H1 (cell line): ENCODE measurements at regions not wholly inside any gene's neighbourhood (a gene's known extent, or its start where the extent isn't known, plus 50 kb on each side); places are given as distances from the start of the nearest gene placed in this dataset.

Source experiments
- ASH2L ChIP-seq: fragments of 200-600, 300-600 bp; sonication (generic); IDR thresholded peaks from one replicate; pipeline ENCODE4 v1.7.1; 2017; ENCODE audit warnings: low read length
- CEBPB ChIP-seq: IDR thresholded peaks from 2 replicates; pipeline ENCODE4 v1.6.1; 2012; ENCODE audit warnings: low read depth, low read length
- CHD1 ChIP-seq: IDR thresholded peaks from 2 replicates; pipeline ENCODE4 v1.6.1; 2012; ENCODE audit warnings: low read depth, low read length, improper control_type of control experiment
- NANOG ChIP-seq: IDR thresholded peaks from 2 replicates; pipeline ENCODE4 v1.6.1; 2011; ENCODE audit warnings: low read length, low read depth, mild to moderate bottlenecking, inconsistent platforms; ENCODE audit not compliant: insufficient read depth, poor library complexity, severe bottlenecking
- POLR2A ChIP-seq, 2 experiments: IDR thresholded peaks; 1 replicate in 1 of 2; 2 replicates in 1 of 2; pipeline ENCODE4 v1.6.1; 2011; ENCODE audit warnings: low read depth in 2 of 2, low read length in 2 of 2, mild to moderate bottlenecking in 2 of 2; ENCODE audit errors: control extremely low read depth in 1 of 2
- SIX5 ChIP-seq: IDR thresholded peaks from 2 replicates; pipeline ENCODE4 v1.6.1; 2011; ENCODE audit warnings: mild to moderate bottlenecking, low read depth, low read length
- TAF1 ChIP-seq: IDR thresholded peaks from 2 replicates; pipeline ENCODE4 v1.6.1; 2011; ENCODE audit warnings: mild to moderate bottlenecking, low read depth, low read length
- TF ChIP-seq, protein P1 (sequence below), 3 experiments: IDR thresholded peaks; 1 replicate in 2 of 3; 2 replicates in 1 of 3; pipeline versions ENCODE4 v1.5.1 to v1.6.1; 2011; ENCODE audit warnings: low read length in 3 of 3, mild to moderate bottlenecking in 3 of 3, inconsistent platforms in 2 of 3, low read depth in 1 of 3, moderate library complexity in 1 of 3; ENCODE audit not compliant: insufficient read depth in 1 of 3; ENCODE audit errors: control extremely low read depth in 1 of 3

GRCh38 chr2:10500601-10501361, 52.7 kb upstream of the ODC1 start:
- TF ChIP-seq, protein P1, sequence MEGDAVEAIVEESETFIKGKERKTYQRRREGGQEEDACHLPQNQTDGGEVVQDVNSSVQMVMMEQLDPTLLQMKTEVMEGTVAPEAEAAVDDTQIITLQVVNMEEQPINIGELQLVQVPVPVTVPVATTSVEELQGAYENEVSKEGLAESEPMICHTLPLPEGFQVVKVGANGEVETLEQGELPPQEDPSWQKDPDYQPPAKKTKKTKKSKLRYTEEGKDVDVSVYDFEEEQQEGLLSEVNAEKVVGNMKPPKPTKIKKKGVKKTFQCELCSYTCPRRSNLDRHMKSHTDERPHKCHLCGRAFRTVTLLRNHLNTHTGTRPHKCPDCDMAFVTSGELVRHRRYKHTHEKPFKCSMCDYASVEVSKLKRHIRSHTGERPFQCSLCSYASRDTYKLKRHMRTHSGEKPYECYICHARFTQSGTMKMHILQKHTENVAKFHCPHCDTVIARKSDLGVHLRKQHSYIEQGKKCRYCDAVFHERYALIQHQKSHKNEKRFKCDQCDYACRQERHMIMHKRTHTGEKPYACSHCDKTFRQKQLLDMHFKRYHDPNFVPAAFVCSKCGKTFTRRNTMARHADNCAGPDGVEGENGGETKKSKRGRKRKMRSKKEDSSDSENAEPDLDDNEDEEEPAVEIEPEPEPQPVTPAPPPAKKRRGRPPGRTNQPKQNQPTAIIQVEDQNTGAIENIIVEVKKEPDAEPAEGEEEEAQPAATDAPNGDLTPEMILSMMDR (IDR thresholded peaks at IDR 0.05; ENCODE audit: control extremely low read depth in 1 of 3, insufficient read depth in 1 of 3, low read depth in 1 of 3, low read length in 3 of 3) = no peak
- TF ChIP-seq ASH2L (no peak), CHD1 (no peak), CEBPB (no peak), NANOG (no peak), SIX5 (no peak), TAF1 (no peak), POLR2A (IDR thresholded peaks at IDR 0.05; ENCODE audit: control extremely low read depth in 1 of 2, low read depth in 2 of 2, low read length in 2 of 2) (no peak)
